ENCODE measurements at regions not wholly inside any gene's neighbourhood (a gene's known extent, or its start where the extent isn't known, plus 50 kb on each side); places are given as distances from the start of the nearest gene placed in this dataset.

DNA sequence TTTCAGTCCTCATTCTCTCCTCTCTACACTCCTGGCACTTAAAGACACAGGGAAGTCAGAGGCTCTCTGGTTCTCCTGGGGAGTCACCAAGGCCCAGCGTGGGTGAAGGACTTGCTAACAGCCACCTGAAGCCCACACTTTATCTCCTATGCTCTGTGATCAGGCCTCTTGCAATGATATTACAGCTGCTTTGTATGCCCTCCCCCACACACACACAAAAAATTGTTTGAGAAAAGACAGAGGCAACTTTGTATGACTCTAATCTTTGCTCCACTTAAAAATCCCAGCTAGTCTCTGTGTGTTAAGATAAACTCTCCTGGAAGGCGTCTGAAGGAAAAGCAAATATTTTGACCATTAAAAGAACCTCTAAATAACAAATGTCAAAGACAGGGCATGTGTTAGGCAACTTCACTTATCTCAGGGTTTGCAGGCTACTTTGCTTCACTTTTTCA, 507.2 kb downstream of the TNS3 start:
- TF ChIP-seq POLR2AphosphoS5 (IDR thresholded peaks at IDR 0.05; ENCODE audit: low read depth, low read length), result no peak
- no peak for TF ChIP-seq SIN3A (IDR thresholded peaks at IDR 0.05; ENCODE audit: borderline replicate concordance, insufficient read depth, low read length)

DNA sequence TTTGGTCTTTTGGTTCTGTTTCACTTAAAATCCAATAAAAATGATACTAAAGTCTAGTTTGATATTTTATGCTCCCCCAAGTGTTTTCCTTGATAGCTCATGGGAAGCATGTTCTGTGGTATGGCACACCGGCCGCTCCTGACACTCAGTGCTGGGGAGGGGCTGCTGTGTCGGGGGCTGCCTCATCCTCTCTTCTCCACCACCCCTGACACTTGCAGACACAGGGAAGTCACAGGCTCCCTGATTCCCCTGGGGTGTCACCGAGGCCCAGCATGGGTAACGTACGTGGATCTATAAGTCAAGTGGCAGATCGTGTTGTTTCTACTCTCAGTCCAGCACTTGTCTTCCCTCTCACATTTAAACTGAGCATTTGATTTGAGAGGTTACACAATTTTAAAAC, 508.6 kb downstream of the TNS3 start:
- no peak for TF ChIP-seq FOXP2 (optimal IDR thresholded peaks at IDR 0.05; ENCODE audit: borderline replicate concordance, extremely low read depth, extremely low read length, insufficient read depth)
- TF ChIP-seq TAF1 (IDR thresholded peaks at IDR 0.05; ENCODE audit: borderline replicate concordance, insufficient read depth, low read length), result no peak
- no peak for TF ChIP-seq SIN3A (IDR thresholded peaks at IDR 0.05; ENCODE audit: borderline replicate concordance, insufficient read depth, low read length)
- TF ChIP-seq POLR2AphosphoS5 (IDR thresholded peaks at IDR 0.05; ENCODE audit: low read depth, low read length), result no peak
- TF ChIP-seq, protein P1, sequence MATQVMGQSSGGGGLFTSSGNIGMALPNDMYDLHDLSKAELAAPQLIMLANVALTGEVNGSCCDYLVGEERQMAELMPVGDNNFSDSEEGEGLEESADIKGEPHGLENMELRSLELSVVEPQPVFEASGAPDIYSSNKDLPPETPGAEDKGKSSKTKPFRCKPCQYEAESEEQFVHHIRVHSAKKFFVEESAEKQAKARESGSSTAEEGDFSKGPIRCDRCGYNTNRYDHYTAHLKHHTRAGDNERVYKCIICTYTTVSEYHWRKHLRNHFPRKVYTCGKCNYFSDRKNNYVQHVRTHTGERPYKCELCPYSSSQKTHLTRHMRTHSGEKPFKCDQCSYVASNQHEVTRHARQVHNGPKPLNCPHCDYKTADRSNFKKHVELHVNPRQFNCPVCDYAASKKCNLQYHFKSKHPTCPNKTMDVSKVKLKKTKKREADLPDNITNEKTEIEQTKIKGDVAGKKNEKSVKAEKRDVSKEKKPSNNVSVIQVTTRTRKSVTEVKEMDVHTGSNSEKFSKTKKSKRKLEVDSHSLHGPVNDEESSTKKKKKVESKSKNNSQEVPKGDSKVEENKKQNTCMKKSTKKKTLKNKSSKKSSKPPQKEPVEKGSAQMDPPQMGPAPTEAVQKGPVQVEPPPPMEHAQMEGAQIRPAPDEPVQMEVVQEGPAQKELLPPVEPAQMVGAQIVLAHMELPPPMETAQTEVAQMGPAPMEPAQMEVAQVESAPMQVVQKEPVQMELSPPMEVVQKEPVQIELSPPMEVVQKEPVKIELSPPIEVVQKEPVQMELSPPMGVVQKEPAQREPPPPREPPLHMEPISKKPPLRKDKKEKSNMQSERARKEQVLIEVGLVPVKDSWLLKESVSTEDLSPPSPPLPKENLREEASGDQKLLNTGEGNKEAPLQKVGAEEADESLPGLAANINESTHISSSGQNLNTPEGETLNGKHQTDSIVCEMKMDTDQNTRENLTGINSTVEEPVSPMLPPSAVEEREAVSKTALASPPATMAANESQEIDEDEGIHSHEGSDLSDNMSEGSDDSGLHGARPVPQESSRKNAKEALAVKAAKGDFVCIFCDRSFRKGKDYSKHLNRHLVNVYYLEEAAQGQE (IDR thresholded peaks at IDR 0.05; ENCODE audit: insufficient read depth in 1 of 2, low read depth in 2 of 2, low read length in 2 of 2), result no peak

DNA sequence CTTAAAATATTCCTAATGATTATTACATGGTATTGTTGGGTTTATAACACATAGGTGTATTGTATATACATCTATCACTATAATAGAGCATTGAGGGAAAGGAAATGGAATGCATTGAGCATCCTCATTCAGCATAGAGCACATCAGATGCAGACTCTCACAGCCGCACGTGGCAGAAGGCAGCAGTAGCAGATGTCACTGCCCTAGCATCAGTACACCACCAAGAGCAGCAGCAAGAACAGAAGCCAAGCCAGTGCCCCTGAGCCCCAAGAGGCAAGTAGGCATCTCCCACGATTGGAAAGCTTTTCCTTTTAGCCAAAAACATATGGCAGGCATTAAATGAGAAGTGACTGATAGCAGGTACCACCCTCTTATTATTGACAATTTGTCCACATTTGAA, 510.0 kb downstream of the TNS3 start:
- TF ChIP-seq SIN3A (IDR thresholded peaks at IDR 0.05; ENCODE audit: borderline replicate concordance, insufficient read depth, low read length) (no peak), POLR2AphosphoS5 (IDR thresholded peaks at IDR 0.05; ENCODE audit: low read depth, low read length) (no peak), FOXP2 (optimal IDR thresholded peaks at IDR 0.05; ENCODE audit: borderline replicate concordance, extremely low read depth, extremely low read length, insufficient read depth) (no peak)

DNA sequence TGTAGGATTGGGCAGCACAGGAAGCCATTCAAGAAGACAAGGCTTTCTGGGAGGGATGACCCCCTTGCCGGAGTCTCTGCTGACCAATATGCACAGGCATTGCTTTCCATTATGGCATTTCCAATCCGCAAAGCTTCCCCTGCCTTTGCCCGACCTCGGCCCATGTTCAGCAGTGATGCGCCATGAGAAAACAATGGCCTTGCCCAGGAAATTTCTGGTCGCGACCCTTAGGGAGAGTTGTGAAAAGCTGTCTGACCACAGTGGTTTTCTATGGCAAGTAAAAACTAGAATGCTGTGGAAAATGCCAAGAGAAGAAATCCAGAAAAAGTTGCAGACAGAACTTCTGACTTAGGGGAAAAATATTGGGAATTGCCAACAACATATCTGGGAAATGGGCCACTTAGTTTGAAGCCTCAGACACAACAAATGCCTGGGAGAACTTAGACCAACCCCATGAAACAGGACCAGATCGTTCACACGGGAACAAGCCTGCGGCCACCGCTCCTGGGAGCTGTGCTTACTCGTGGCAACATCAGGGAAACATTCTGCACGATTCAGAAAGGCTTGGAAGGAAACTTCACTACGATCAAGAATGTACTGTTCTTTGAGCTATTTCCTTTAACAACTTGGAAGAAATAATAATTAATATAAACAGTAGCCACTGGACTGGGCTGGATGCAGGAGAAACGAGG, 512.4 kb downstream of the TNS3 start:
- TF ChIP-seq FOXP2 (optimal IDR thresholded peaks at IDR 0.05; ENCODE audit: borderline replicate concordance, extremely low read depth, extremely low read length, insufficient read depth) (no peak), SIN3A (IDR thresholded peaks at IDR 0.05; ENCODE audit: borderline replicate concordance, insufficient read depth, low read length) (no peak), POLR2AphosphoS5 (IDR thresholded peaks at IDR 0.05; ENCODE audit: low read depth, low read length) (no peak), TAF1 (IDR thresholded peaks at IDR 0.05; ENCODE audit: borderline replicate concordance, insufficient read depth, low read length) (no peak)
- TF ChIP-seq, protein P1 (IDR thresholded peaks at IDR 0.05; ENCODE audit: insufficient read depth in 1 of 2, low read depth in 2 of 2, low read length in 2 of 2), result no peak

DNA sequence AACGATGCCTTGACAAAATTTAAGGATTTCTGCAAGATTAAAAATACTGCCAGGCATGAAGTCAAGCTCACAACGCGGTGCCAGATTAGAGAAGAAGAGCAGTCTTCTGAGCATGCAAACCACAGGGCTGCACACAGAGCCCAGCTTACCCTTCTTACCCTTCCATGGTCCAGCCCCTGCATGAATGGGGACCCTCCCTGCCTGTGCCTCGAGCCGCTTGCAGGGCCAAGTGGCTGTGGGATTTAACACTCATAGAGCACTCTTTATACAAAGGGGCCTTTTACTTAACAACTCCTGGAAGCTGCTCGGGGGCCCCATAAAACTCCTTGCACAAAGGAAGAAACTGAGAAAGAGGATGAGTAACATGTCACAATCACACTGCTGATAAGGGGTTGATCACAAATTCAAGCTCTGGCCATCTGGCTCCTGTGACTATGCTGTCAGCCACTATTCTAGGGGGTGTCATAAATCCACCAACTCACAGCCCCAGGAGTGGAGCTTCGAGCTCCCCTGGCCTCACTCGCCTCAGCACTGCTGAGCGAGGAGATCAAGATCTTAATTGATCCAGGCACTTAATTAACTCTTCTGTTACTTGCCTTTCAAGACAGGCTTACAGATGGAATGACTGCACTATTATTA, 514.8 kb downstream of the TNS3 start:
- TF ChIP-seq SIN3A (IDR thresholded peaks at IDR 0.05; ENCODE audit: borderline replicate concordance, insufficient read depth, low read length), result no peak
- no peak for TF ChIP-seq FOXP2 (optimal IDR thresholded peaks at IDR 0.05; ENCODE audit: borderline replicate concordance, extremely low read depth, extremely low read length, insufficient read depth)
- TF ChIP-seq POLR2AphosphoS5 (IDR thresholded peaks at IDR 0.05; ENCODE audit: low read depth, low read length), result no peak
- TF ChIP-seq, protein P1 (IDR thresholded peaks at IDR 0.05; ENCODE audit: insufficient read depth in 1 of 2, low read depth in 2 of 2, low read length in 2 of 2), result no peak
- no peak for TF ChIP-seq TAF1 (IDR thresholded peaks at IDR 0.05; ENCODE audit: borderline replicate concordance, insufficient read depth, low read length)

DNA sequence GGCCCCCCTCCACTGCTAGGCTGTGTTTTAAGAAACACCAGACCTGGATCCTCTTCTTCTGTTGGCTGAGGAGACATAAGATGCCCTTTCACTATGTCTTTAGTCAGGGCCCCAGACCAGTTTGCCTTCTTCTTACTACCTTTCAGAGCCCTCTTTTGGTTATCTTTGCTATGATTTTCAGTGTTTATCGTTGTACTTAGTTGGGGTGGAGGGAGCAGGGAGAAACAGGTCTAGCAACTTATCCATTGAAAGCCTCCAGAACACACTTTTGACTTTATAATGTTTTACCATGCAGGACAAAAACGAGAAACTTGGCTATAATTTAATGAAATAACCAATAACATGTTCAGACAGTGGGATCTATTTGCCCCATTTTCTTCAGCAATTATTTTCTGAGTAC, 525.2 kb downstream of the TNS3 start:
- TF ChIP-seq, protein P1 (IDR thresholded peaks at IDR 0.05; ENCODE audit: insufficient read depth in 1 of 2, low read depth in 2 of 2, low read length in 2 of 2), result no peak
- TF ChIP-seq FOXP2 (optimal IDR thresholded peaks at IDR 0.05; ENCODE audit: borderline replicate concordance, extremely low read depth, extremely low read length, insufficient read depth) (no peak), POLR2AphosphoS5 (IDR thresholded peaks at IDR 0.05; ENCODE audit: low read depth, low read length) (no peak), SIN3A (IDR thresholded peaks at IDR 0.05; ENCODE audit: borderline replicate concordance, insufficient read depth, low read length) (no peak), TAF1 (IDR thresholded peaks at IDR 0.05; ENCODE audit: borderline replicate concordance, insufficient read depth, low read length) (no peak)
